ENCODE measurements at regions not wholly inside any gene's neighbourhood (a gene's known extent, or its start where the extent isn't known, plus 50 kb on each side); places are given as distances from the start of the nearest gene placed in this dataset.

DNA sequence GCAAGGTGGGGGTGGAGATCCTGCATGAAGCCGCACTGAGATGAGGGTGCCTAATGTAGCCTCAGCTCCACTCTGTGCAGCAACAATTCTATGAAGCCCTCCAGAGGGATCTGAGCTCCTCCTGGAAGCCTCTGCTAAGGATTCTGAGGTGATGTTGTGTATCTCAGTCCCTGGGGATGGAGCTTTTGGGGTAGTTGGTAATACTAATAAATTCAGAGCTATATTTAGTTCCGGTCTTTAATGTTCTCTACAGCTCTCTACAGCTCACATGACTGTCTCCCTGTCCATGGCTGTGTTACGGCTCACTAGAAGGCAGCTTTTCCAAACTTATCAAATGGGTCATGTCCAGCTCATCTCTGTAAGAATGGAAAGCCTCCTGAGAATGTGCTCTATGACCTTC, 93.4 kb downstream of the ISX start:
- TF ChIP-seq, protein P1, sequence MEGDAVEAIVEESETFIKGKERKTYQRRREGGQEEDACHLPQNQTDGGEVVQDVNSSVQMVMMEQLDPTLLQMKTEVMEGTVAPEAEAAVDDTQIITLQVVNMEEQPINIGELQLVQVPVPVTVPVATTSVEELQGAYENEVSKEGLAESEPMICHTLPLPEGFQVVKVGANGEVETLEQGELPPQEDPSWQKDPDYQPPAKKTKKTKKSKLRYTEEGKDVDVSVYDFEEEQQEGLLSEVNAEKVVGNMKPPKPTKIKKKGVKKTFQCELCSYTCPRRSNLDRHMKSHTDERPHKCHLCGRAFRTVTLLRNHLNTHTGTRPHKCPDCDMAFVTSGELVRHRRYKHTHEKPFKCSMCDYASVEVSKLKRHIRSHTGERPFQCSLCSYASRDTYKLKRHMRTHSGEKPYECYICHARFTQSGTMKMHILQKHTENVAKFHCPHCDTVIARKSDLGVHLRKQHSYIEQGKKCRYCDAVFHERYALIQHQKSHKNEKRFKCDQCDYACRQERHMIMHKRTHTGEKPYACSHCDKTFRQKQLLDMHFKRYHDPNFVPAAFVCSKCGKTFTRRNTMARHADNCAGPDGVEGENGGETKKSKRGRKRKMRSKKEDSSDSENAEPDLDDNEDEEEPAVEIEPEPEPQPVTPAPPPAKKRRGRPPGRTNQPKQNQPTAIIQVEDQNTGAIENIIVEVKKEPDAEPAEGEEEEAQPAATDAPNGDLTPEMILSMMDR (IDR thresholded peaks at IDR 0.05) = no peak
- no peak for TF ChIP-seq ZFX (IDR thresholded peaks at IDR 0.05; ENCODE audit: borderline replicate concordance)

Data from 22Rv1 (cell line).